HepG2 (cell line): ENCODE measurements at regions not wholly inside any gene's neighbourhood (a gene's known extent, or its start where the extent isn't known, plus 50 kb on each side); places are given as distances from the start of the nearest gene placed in this dataset.

Experiments used
- ARID3A ChIP-seq: IDR thresholded peaks from 2 replicates; pipeline ENCODE4 v1.6.1; 2012; ENCODE audit warnings: low read depth, low read length, improper control_type of control experiment
- CTCF ChIP-seq: sonication (generic); formaldehyde crosslinking; IDR thresholded peaks from 2 replicates; pipeline ENCODE4 v1.5.0; 2020; ENCODE audit warnings: mild to moderate bottlenecking, missing genetic modification reagents, moderate library complexity
- GATAD2A ChIP-seq: IDR thresholded peaks from 2 replicates; pipeline ENCODE4 v1.6.1; 2016
- HNRNPH1 ChIP-seq: fragments of 200-400 bp; formaldehyde crosslinking; optimal IDR thresholded peaks from 2 replicates; pipeline ENCODE3; 2017; ENCODE audit warnings: mild to moderate bottlenecking, low read depth, low read length
- ISL2 ChIP-seq: sonication (generic); formaldehyde crosslinking; IDR thresholded peaks from 2 replicates; pipeline ENCODE4 v1.5.0; 2020; ENCODE audit warnings: missing genetic modification reagents
- JARID2 ChIP-seq: sonication (generic); formaldehyde crosslinking; IDR thresholded peaks from 2 replicates; pipeline ENCODE4 v1.8.1; 2023; ENCODE audit warnings: missing genetic modification reagents, inconsistent platforms; ENCODE audit not compliant: insufficient replicate concordance
- MEF2D ChIP-seq: sonication (generic); formaldehyde crosslinking; IDR thresholded peaks from 2 replicates; pipeline ENCODE4 v1.5.1; 2020; ENCODE audit warnings: mild to moderate bottlenecking, missing genetic modification reagents
- MIXL1 ChIP-seq: IDR thresholded peaks from 2 replicates; pipeline ENCODE4 v1.6.1; 2016
- RNF219 ChIP-seq: sonication (generic); formaldehyde crosslinking; IDR thresholded peaks from 2 replicates; pipeline ENCODE4 v1.5.0; 2020; ENCODE audit warnings: mild to moderate bottlenecking, missing genetic modification reagents
- SMC3 ChIP-seq: IDR thresholded peaks from 2 replicates; pipeline ENCODE4 v1.6.1; 2011; ENCODE audit warnings: low read length, improper control_type of control experiment
- SNAPC4 ChIP-seq: sonication (generic); formaldehyde crosslinking; IDR thresholded peaks from 2 replicates; pipeline ENCODE4 v1.4.0; 2020; ENCODE audit warnings: mild to moderate bottlenecking, missing genetic modification reagents
- XBP1 ChIP-seq: sonication (generic); formaldehyde crosslinking; IDR thresholded peaks from 2 replicates; pipeline ENCODE4 v1.5.0; 2020; ENCODE audit warnings: missing genetic modification reagents
- ZNF362 ChIP-seq: sonication (generic); formaldehyde crosslinking; IDR thresholded peaks from 2 replicates; pipeline ENCODE4 v1.4.0; 2020; ENCODE audit warnings: missing genetic modification reagents, mild to moderate bottlenecking, borderline replicate concordance
- ZNF7 ChIP-seq: IDR thresholded peaks from 2 replicates; pipeline ENCODE4 v1.6.1; 2016; ENCODE audit warnings: missing biosample characterization, missing genetic modification reagents

GRCh38 chr2:186256540-186256939 is 229.5 kb upstream of the ZC3H15 start (continued):
- no peak for TF ChIP-seq SNAPC4 (CRISPR knock-in tag)
- TF ChIP-seq JARID2: no peak
- no peak for TF ChIP-seq HNRNPH1
- peak; percentile 48; the same call in 1 of the 2 replicates for TF ChIP-seq MIXL1 (CRISPR knock-in tag)
- TF ChIP-seq GATAD2A (CRISPR knock-in tag): 0 out of 2 replicates have a peak, but pooled peaks have one; percentile 22
- peak; percentile 76; the same call in 1 of the 2 replicates for TF ChIP-seq SMC3
- TF ChIP-seq ZNF362 (CRISPR knock-in tag): peak; percentile 47
- peak; percentile 46; the same call in 1 of the 2 replicates for TF ChIP-seq ZNF7 (CRISPR knock-in tag)
- no peak for TF ChIP-seq RNF219 (CRISPR knock-in tag)
- TF ChIP-seq ISL2 (CRISPR knock-in tag): no peak
- no peak for TF ChIP-seq XBP1 (CRISPR knock-in tag)
- TF ChIP-seq CTCF: peak; percentile 82
- peak; percentile 17; the same call in 1 of the 2 replicates for TF ChIP-seq ARID3A
- TF ChIP-seq MEF2D: no peak
